ENCODE measurements at regions not wholly inside any gene's neighbourhood (a gene's known extent, or its start where the extent isn't known, plus 50 kb on each side); places are given as distances from the start of the nearest gene placed in this dataset.
"Not testable (repeated sequence)": the region's sequence is repeated elsewhere in the genome, so short reads cannot be mapped to it uniquely, and the experiment has no call there.

GRCh38 chr3:182143903-182144302 lies 432.2 kb downstream of the SOX2 start:
- no peak for DNase-seq

GRCh38 chr3:182148360-182148759 lies 436.6 kb downstream of the SOX2 start:
- no peak for DNase-seq

GRCh38 chr3:182149594-182149993 lies 437.9 kb downstream of the SOX2 start:
- no peak for DNase-seq

GRCh38 chr3:182156326-182156725 lies 444.6 kb downstream of the SOX2 start:
- DNase-seq: not testable (repeated sequence)

- DNase-seq: no peak
These were observed 453.5 kb downstream of the SOX2 start for GRCh38 chr3:182165234-182165633.

GRCh38 chr3:182172534-182172933 lies 460.8 kb downstream of the SOX2 start:
- DNase-seq: no peak

GRCh38 chr3:182178488-182179200 lies 466.9 kb downstream of the SOX2 start:
- DNase-seq: no peak

GRCh38 chr3:182179631-182180030 lies 467.9 kb downstream of the SOX2 start:
- DNase-seq: no peak

GRCh38 chr3:182180654-182181385 lies 469.1 kb downstream of the SOX2 start:
- no peak for DNase-seq

GRCh38 chr3:182182531-182182968 lies 470.8 kb downstream of the SOX2 start:
- no peak for DNase-seq

- DNase-seq: no peak
These were observed 472.1 kb downstream of the SOX2 start for GRCh38 chr3:182183716-182184430.

- no peak for DNase-seq
These were observed 473.6 kb downstream of the SOX2 start for GRCh38 chr3:182185313-182185712.

- DNase-seq: no peak
These were observed 478.3 kb downstream of the SOX2 start for GRCh38 chr3:182190056-182190455.

GRCh38 chr3:182198345-182198744 lies 486.6 kb downstream of the SOX2 start:
- no peak for DNase-seq

- DNase-seq: no peak
These were observed 489.9 kb downstream of the SOX2 start for GRCh38 chr3:182201456-182202168.

- no peak for DNase-seq
These were observed 500.9 kb downstream of the SOX2 start for GRCh38 chr3:182212479-182213076.

GRCh38 chr3:182214416-182214815 lies 502.7 kb downstream of the SOX2 start:
- no peak for DNase-seq

GRCh38 chr3:182215881-182216280 lies 504.2 kb downstream of the SOX2 start:
- DNase-seq: no peak

- no peak for DNase-seq
These were observed 504.7 kb downstream of the SOX2 start for GRCh38 chr3:182216311-182216970.

GRCh38 chr3:182220013-182220412 lies 508.3 kb downstream of the SOX2 start:
- no peak for DNase-seq

GRCh38 chr3:182220471-182220870 lies 508.7 kb downstream of the SOX2 start:
- DNase-seq: no peak

- no peak for DNase-seq
These were observed 515.3 kb downstream of the SOX2 start for GRCh38 chr3:182226995-182227394.

Measured in activated effector memory CD4-positive, alpha-beta T cell treated with Interleukin-2 at 50 U/mL for 16 hours (primary cell).